Activated CD8-positive, alpha-beta memory T cell treated with anti-CD3 and anti-CD28 coated beads for 1 hour (primary cell): ENCODE measurements at regions not wholly inside any gene's neighbourhood (a gene's known extent, or its start where the extent isn't known, plus 50 kb on each side); places are given as distances from the start of the nearest gene placed in this dataset.
A peak's percentile ranks its signal among the peaks of the same experiment; 100 is the strongest.
"Not testable (repeated sequence)": the region's sequence is repeated elsewhere in the genome, so short reads cannot be mapped to it uniquely, and the experiment has no call there.

ENCODE experiments used
- DNase-seq, 2 donors: peaks; one replicate each; pipeline ENCODE4 v3.0.0-alpha.2; 2020; ENCODE audit warnings: low read depth in 1 of 2; ENCODE audit errors: extremely low read depth in 1 of 2

DNA sequence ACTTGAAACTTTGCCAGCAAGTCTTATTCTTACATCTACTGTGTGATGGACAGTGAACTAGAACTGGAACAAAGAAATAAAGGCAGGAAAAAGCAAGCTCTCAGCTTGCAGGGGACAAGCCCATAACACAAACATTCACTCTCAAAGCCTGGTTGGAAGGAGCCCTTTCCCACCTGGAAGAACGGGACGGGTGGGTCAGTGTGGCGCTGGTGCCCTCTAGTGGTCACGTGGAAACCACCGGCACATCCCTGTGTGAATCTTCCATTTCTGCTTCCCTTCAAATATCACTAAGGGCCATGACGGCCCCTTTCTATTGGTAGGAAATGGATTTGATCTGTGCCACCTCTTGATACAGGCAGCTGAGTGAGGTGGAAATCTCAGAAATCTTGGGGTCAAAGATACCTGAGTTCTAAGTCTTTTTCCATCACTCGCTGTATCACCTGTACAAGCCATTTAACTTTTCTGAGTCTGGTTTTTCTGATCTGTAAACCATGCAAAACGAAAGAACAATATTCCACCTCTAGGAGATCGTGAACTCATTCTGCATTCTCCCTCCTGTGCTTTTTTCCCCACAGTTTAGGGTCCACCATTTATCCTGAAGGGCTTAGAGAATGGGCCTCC lies 211.6 kb downstream of the MSX2 start:
- peak in 1 of 2 donors; percentile 15 for DNase-seq

DNA sequence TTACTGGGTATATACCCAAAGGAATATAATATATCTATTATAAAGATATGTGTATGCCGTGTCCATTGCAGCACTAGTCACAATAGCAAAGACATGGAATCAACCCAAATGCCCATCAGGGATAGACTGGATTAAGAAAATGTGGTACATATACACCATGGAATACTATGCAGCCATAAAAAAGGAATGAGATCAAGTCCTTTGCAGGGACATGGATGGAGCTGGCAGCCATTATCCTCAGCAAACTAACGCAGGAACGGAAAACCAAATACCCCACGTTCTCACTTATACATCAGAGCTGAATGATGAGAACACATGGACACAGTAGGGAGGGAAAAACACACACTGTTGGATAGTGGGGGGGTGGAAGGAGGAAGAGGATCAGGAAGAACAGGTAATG lies 206.7 kb downstream of the MSX2 start:
- DNase-seq, result not testable (repeated sequence)

GRCh38 chr5:174925586-174925985 lies 201.2 kb downstream of the MSX2 start:
- no peak for DNase-seq

- DNase-seq, result no peak
Observed at GRCh38 chr5:174922955-174923354, 198.6 kb downstream of the MSX2 start.

- no peak for DNase-seq
Observed at GRCh38 chr5:174920906-174921550, 196.6 kb downstream of the MSX2 start.

DNA sequence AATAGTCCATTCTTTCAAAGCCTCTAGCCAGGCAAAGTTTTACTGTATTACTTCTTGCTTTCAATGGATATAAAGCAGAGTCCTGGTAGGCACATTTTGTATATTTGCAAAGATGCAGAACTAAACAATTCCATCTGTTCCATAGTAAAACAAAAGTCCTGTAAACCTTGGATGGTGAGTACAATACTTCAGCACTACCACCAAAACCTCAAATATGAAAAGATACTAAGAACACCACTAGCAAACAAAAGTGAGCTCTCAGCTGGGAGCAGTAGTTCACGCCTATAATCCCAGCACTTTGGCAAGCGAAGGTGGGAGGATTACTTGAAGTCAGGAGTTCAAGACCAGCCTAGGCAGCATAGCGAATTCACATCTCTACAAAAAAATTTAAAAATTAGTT lies 195.0 kb downstream of the MSX2 start:
- DNase-seq, result no peak

DNA sequence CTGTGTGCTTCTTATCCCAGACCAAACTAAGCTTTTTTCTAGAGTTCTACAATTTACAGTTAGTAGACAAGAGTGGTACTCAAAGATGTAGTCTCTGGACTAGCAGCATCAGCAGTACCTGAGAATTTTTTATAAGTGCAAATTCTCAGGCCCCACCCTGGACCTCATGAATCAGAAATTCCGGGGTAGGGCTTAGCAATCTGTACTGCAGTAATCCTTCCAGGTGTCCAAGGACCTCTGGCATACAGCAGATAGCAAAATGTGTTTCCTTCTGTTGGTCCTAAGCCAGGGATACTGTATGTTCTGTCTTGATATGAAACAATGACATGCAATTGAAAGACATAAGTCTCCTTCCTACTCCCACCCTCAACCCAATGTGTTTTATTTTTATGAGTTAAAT lies 194.3 kb downstream of the MSX2 start:
- no peak for DNase-seq

- DNase-seq, result no peak
Observed at GRCh38 chr5:174917976-174918554, 193.7 kb downstream of the MSX2 start.

GRCh38 chr5:174917435-174917834 lies 193.1 kb downstream of the MSX2 start:
- not testable (repeated sequence) for DNase-seq

DNA sequence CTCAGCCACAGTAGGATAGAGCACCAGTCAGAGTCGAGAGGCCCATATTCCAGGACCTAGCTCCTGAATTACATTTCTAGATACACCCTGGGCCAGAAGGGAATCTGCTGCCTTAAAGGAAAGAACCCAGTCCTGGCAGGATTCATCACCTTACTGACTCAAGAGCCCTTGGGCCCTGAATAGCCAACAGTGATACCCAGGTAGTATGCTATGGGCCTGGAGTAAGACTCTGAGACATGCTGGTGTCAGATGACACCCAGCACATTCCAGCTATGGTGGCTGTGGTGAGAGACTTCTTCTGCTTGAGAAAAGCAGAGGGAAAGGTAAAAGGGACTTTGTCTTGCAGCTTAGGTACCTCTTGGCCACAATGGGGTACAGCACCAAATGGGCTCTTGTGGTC lies 192.5 kb downstream of the MSX2 start:
- DNase-seq, result not testable (repeated sequence)

DNA sequence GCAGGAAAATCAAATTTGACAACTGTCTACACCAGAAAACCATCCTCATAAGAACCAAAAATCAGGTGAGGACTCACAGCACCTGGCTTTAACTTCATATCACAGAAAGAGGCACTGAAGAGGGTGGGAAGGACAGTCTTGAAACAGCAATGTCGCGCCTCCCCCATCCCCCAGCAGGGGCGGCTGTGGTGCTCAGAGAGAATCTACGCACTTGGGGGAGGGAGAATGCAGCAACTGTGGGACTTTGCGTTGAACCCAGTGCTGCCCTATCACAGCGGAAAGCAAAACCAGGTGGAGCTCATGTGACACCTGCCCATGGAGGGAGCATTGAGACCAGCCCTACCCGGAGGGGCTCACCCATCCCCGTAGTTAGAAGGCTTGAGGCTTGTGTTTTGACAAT lies 191.8 kb downstream of the MSX2 start:
- no peak for DNase-seq

GRCh38 chr5:174911118-174911517 lies 186.7 kb downstream of the MSX2 start:
- no peak for DNase-seq

GRCh38 chr5:174910245-174910737 lies 185.9 kb downstream of the MSX2 start:
- DNase-seq, result peak in 1 of 2 donors; percentile 14

DNA sequence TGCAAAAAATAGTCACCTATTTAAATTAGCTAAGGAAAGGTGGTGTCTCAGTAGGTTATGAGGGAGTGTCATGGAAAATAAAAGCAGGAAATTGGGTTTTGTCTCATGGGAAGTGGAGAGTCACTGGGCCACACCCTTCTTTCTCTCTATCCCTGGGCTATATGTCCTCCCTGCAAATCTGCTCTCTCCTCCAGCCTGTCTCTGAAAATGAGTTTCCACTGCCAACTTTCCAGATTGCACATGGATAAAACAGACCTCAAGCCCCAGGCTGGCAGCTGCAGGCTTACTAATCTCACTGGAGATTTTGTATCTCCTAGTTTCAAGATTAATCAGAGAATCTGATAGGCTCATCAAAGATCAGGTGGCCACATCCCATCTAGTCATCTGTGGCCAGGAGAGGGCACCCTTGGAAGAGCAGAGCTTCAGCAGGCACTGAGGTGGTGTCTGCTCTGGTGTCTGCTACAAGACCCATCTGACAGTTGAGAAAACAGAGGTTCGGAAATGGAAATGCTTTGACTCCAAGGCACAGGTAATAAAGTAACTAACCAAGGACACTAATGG lies 178.9 kb downstream of the MSX2 start:
- DNase-seq, result no peak

GRCh38 chr5:174901336-174901735 lies 177.0 kb downstream of the MSX2 start:
- no peak for DNase-seq

DNA sequence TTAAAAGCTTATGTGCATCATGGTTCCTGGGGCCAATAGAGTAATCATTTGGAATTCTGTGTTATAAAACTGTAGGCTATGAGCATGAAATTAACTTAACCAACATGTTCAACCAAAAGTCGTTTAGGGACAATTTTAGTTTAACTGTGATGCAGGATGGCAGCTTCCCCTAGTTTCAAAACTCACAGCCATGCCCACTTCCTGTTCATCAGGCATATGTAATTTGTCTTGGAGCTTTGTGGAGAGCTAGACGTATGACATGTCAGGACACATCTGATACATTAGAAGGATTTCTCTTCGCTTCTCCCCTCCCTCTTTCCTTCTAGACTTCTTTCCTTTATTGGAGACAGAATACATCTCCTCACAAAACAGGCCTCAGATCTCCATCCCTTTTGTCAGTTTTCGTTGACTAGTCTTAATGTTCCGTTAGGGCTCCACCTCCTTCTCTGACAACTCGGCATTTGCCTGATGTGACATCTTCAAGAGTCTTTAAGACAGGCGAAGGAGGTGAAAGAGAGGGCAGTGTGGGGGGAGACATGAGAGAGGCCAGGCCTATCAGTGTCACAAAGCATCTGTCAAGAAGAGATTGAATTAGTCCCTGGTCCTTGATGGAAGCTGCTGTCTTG lies 176.0 kb downstream of the MSX2 start:
- no peak for DNase-seq

- no peak for DNase-seq
Observed at GRCh38 chr5:174897281-174897950, 173.0 kb downstream of the MSX2 start.

- no peak for DNase-seq
Observed at GRCh38 chr5:174895360-174895759, 171.0 kb downstream of the MSX2 start.

DNA sequence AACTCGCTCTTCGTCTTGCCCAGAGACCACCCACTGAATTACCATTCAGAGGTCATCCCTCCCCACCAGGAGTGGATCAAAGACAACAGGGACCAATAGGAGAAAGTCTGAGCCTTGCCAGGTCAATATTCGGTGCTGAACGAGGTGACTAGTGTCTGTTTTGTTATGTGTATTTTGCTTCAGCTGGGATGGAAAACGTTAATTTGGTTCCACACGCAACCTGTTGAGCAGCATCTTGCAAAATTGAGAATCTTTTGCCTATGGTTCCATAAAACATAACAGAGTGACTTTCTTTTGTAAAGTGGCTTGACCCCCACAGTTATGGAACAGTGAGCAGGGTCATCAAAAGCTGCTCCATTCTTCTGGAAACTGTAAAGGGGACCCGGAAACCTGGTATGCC lies 168.4 kb downstream of the MSX2 start:
- no peak for DNase-seq

- DNase-seq, result not testable (repeated sequence)
Observed at GRCh38 chr5:174880412-174881200, 156.2 kb downstream of the MSX2 start.
